ENCODE measurements at regions not wholly inside any gene's neighbourhood (a gene's known extent, or its start where the extent isn't known, plus 50 kb on each side); places are given as distances from the start of the nearest gene placed in this dataset.

GRCh38 chr22:22746963-22747933 is 102.8 kb downstream of the GGTLC2 start:
- TF ChIP-seq CTCF (IDR thresholded peaks at IDR 0.05) (no peak), POLR2A (IDR thresholded peaks at IDR 0.05) (no peak)

All from adrenal gland (tissue), 5 donors.